ENCODE measurements at regions not wholly inside any gene's neighbourhood (a gene's known extent, or its start where the extent isn't known, plus 50 kb on each side); places are given as distances from the start of the nearest gene placed in this dataset.

DNA sequence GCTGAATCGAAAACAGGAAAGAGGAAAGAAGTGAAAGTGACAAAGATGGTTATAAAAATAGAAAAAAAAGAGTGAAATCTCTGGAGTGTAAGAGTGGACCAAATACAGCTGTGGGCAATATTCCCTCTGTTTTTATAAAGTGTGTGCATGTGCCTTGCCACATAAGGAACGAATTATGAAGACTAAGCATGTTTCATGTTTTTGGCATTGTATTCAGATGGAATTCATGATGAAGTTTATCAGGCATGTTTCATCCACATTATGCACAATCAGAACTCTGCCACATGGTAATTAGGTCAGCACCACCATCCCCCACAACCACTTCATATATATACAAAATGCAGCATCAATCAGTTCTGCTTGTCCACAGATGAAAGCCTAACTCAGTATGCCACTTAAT is 348.0 kb downstream of the ZNF608 start:
- TF ChIP-seq POLR2AphosphoS5 (IDR thresholded peaks at IDR 0.05; ENCODE audit: borderline replicate concordance, low read depth, low read length) (no peak), EZH2 (IDR thresholded peaks at IDR 0.05) (no peak)
